ENCODE measurements at regions not wholly inside any gene's neighbourhood (a gene's known extent, or its start where the extent isn't known, plus 50 kb on each side); places are given as distances from the start of the nearest gene placed in this dataset.

- H2BK120ac ChIP-seq (ENCODE audit: low read depth, low read length) = no peak overlapping the region
- H4K91ac ChIP-seq (ENCODE audit: insufficient read depth, low read depth, low read length) = no peak overlapping the region
- no peak overlapping the region for H2BK5ac ChIP-seq (ENCODE audit: low read depth, low read length, poor library complexity, severe bottlenecking)
- BruUV-seq (replicated peaks) = no TSS peak
- no peak overlapping the region for H3K4me3 ChIP-seq (ENCODE audit: insufficient read depth, low read depth, low read length)
- no peaks in the 10 kb centered on the region for H3K4me1 ChIP-seq (ENCODE audit: control insufficient read depth, insufficient read depth, low read length)
- no CpG with 5 or more reads among the region's 3 CpGs for WGBS, 2 experiments (ENCODE audit: extremely low coverage in 2 of 2, insufficient read length in 1 of 2)
- POLR2A ChIA-PET (ENCODE audit: unreplicated experiment) = no interaction called here
- no peak overlapping the region for H2AK9ac ChIP-seq (replicated peaks; ENCODE audit: low read depth, low read length, poor library complexity)
- DNase-seq (no peak), ATAC-seq (ENCODE audit: low read depth) (no peak)
- no peak overlapping the region for H3K56ac ChIP-seq (ENCODE audit: extremely low read depth, insufficient read depth, low read length)
- no peaks in the 10 kb centered on the region for H3K36me3 ChIP-seq (ENCODE audit: control insufficient read depth, insufficient read depth, low read length)
- H3K4me2 ChIP-seq (ENCODE audit: low read depth, low read length) = no peak overlapping the region
- dilution Hi-C loops (cut with HindIII; ENCODE audit: low sequenced_read_pairs, unreplicated experiment) = no loop called here
- H3K9ac ChIP-seq (ENCODE audit: low read depth, low read length) = no peak overlapping the region
- intact Hi-C loops (cut with micrococcal nuclease) = no loop called here
- no peak overlapping the region for H4K5ac ChIP-seq (ENCODE audit: low read depth, low read length)
- no peak overlapping the region for H2AFZ ChIP-seq (replicated peaks; ENCODE audit: low read length, poor library complexity)
- no peak overlapping the region for H2BK20ac ChIP-seq (ENCODE audit: low read depth, low read length)
- H4K20me1 ChIP-seq (ENCODE audit: insufficient read depth, low read length) = no peaks in the 10 kb centered on the region
- no peak overlapping the region for H3K4ac ChIP-seq (ENCODE audit: low read depth, low read length)
- no peak overlapping the region for H3K14ac ChIP-seq (replicated peaks; ENCODE audit: low read depth, low read length)
- no peak overlapping the region for H4K8ac ChIP-seq (ENCODE audit: low read depth in 2 of 2, low read length in 2 of 2)
- H3K9me1 ChIP-seq (ENCODE audit: insufficient read depth, low read length) = no peaks in the 10 kb centered on the region
- no peaks in the 10 kb centered on the region for H3K27me3 ChIP-seq (ENCODE audit: control insufficient read depth, insufficient read depth, low read length)
- H3K27ac ChIP-seq (ENCODE audit: insufficient read depth, low read length) = no peak overlapping the region
- no peak overlapping the region for H2AK5ac ChIP-seq (ENCODE audit: low read depth, low read length)
- H3K9me3 ChIP-seq (ENCODE audit: control insufficient read depth, insufficient read depth, low read length) = peaks cover 27% of the 10 kb centered on the region
- H3K18ac ChIP-seq (ENCODE audit: low read depth, low read length) = no peak overlapping the region
- no peak overlapping the region for H2BK15ac ChIP-seq (ENCODE audit: low read depth, low read length)
- H3K23ac ChIP-seq (ENCODE audit: low read depth, low read length) = no peak overlapping the region
- in situ Hi-C loops (cut with MboI; ENCODE audit: low sequenced_read_pairs) = no loop called here
- no peak for TF ChIP-seq MAFK (IDR thresholded peaks at IDR 0.05; ENCODE audit: low read depth, low read length)
- TF ChIP-seq CHD1 (IDR thresholded peaks at IDR 0.05; ENCODE audit: low read depth, low read length) = no peak
- TF ChIP-seq CTCF (conservative IDR thresholded peaks at IDR 0.05; ENCODE audit: low read depth, low read length) = no peak
- no peak for TF ChIP-seq ELK1 (IDR thresholded peaks at IDR 0.05; ENCODE audit: borderline replicate concordance, low read depth, low read length)
- no peak for TF ChIP-seq CEBPB (IDR thresholded peaks at IDR 0.05; ENCODE audit: low read depth, low read length)
- TF ChIP-seq USF2 (IDR thresholded peaks at IDR 0.05; ENCODE audit: low read depth, low read length) = no peak
- TF ChIP-seq FOS (IDR thresholded peaks at IDR 0.05; ENCODE audit: low read depth, low read length) = no peak
- TF ChIP-seq NFE2L2 (IDR thresholded peaks at IDR 0.05; ENCODE audit: low read depth, low read length) = no peak
- no peak for TF ChIP-seq BHLHE40 (IDR thresholded peaks at IDR 0.05; ENCODE audit: low read depth, low read length)
- no peak for TF ChIP-seq MAZ (IDR thresholded peaks at IDR 0.05; ENCODE audit: borderline replicate concordance, low read depth, low read length)
- no peak for TF ChIP-seq RAD21 (IDR thresholded peaks at IDR 0.05; ENCODE audit: low read length)
- H3K79me1 ChIP-seq (ENCODE audit: low read depth in 1 of 2, low read length in 2 of 2) = no peaks in the 10 kb centered on the region
- CTCF ChIA-PET = no interaction called here
These were observed 978.4 kb upstream of the SPRY2 start for GRCh38 chr13:81319351-81319750.

All from IMR-90 (cell line).